PC-3 (cell line): ENCODE measurements at regions not wholly inside any gene's neighbourhood (a gene's known extent, or its start where the extent isn't known, plus 50 kb on each side); places are given as distances from the start of the nearest gene placed in this dataset.

Experiments
- EZH2 ChIP-seq: fragments of 300-600 bp; sonication (generic); IDR thresholded peaks from one replicate; pipeline ENCODE4 v1.6.1; 2017; ENCODE audit warnings: antibody characterized with exemption, mild to moderate bottlenecking, low read length; ENCODE audit not compliant: unreplicated experiment
- TF ChIP-seq, protein P1 (sequence below): fragments of 300-600 bp; sonication (generic); conservative IDR thresholded peaks from 2 replicates; pipeline ENCODE4 v1.5.1; 2017; ENCODE audit warnings: antibody characterized with exemption, low read depth, mild to moderate bottlenecking, low read length

- TF ChIP-seq, protein P1, sequence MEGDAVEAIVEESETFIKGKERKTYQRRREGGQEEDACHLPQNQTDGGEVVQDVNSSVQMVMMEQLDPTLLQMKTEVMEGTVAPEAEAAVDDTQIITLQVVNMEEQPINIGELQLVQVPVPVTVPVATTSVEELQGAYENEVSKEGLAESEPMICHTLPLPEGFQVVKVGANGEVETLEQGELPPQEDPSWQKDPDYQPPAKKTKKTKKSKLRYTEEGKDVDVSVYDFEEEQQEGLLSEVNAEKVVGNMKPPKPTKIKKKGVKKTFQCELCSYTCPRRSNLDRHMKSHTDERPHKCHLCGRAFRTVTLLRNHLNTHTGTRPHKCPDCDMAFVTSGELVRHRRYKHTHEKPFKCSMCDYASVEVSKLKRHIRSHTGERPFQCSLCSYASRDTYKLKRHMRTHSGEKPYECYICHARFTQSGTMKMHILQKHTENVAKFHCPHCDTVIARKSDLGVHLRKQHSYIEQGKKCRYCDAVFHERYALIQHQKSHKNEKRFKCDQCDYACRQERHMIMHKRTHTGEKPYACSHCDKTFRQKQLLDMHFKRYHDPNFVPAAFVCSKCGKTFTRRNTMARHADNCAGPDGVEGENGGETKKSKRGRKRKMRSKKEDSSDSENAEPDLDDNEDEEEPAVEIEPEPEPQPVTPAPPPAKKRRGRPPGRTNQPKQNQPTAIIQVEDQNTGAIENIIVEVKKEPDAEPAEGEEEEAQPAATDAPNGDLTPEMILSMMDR: peak; percentile 72
- TF ChIP-seq EZH2: no peak
These were observed 86.5 kb upstream of the KCNJ15 start for GRCh38 chr21:38170283-38170682.
